CD14-positive monocyte (primary cell): ENCODE measurements at regions not wholly inside any gene's neighbourhood (a gene's known extent, or its start where the extent isn't known, plus 50 kb on each side); places are given as distances from the start of the nearest gene placed in this dataset.

ENCODE experiments used
- DNase-seq, 3 donors: peaks; one replicate each; pipeline ENCODE4 v3.0.0-alpha.2; 2011 to 2022
- H2AFZ ChIP-seq: 2 replicates; pipeline ENCODE4 v1.6.0; 2012; ENCODE audit warnings: mild to moderate bottlenecking, low read depth, low read length, inconsistent platforms; ENCODE audit not compliant: insufficient read depth, poor library complexity, severe bottlenecking
- H3K27ac ChIP-seq, 2 donors: 1 replicate in 1 of 2; 2 replicates in 1 of 2; pipeline ENCODE4 v1.5.1; 2012 to 2013; ENCODE audit warnings: low read length in 2 of 2, control low read depth in 1 of 2, inconsistent platforms in 1 of 2, low read depth in 1 of 2, mild to moderate bottlenecking in 1 of 2
- H3K27me3 ChIP-seq, 2 donors: one replicate each; pipeline versions ENCODE4 v1.6.0 to v1.6.1; 2011 to 2013; ENCODE audit warnings: low read length in 2 of 2; ENCODE audit not compliant: control insufficient read depth in 2 of 2, insufficient read depth in 2 of 2
- H3K36me3 ChIP-seq, 2 donors: replicated peaks in 1 of 2; 1 replicate in 1 of 2; 2 replicates in 1 of 2; pipeline versions ENCODE4 v1.5.1 to v1.6.1; 2012 to 2013; ENCODE audit warnings: low read length in 2 of 2, control low read depth in 1 of 2, inconsistent platforms in 1 of 2, mild to moderate bottlenecking in 1 of 2; ENCODE audit not compliant: insufficient read depth in 2 of 2, control insufficient read depth in 1 of 2
- H3K4me1 ChIP-seq, 2 donors: 1 replicate in 1 of 2; 2 replicates in 1 of 2; pipeline versions ENCODE4 v1.5.1 to v1.6.1; 2012 to 2013; ENCODE audit warnings: low read length in 2 of 2, control low read depth in 1 of 2, inconsistent platforms in 1 of 2, mild to moderate bottlenecking in 1 of 2, moderate library complexity in 1 of 2; ENCODE audit not compliant: insufficient read depth in 2 of 2, control insufficient read depth in 1 of 2
- H3K4me2 ChIP-seq: replicated peaks from 2 replicates; pipeline ENCODE3; 2012; ENCODE audit warnings: low read length, moderate library complexity, mild to moderate bottlenecking; ENCODE audit not compliant: poor library complexity, severe bottlenecking; ENCODE audit errors: extremely low read depth
- H3K4me3 ChIP-seq, 3 experiments: fragments of 200-600 bp in 1 of 3; sonication (generic) in 1 of 3; replicated peaks in 1 of 3; 1 replicate in 2 of 3; 2 replicates in 1 of 3; pipeline ENCODE4 v1.5.1; 2011 to 2013; ENCODE audit warnings: low read length in 3 of 3, mild to moderate bottlenecking in 3 of 3, control low read depth in 2 of 3, low read depth in 2 of 3, inconsistent platforms in 1 of 3, moderate library complexity in 1 of 3
- H3K79me2 ChIP-seq: 2 replicates; pipeline ENCODE4 v1.6.0; 2012; ENCODE audit warnings: mild to moderate bottlenecking, control low read depth, inconsistent platforms, low read length, moderate library complexity; ENCODE audit not compliant: insufficient read depth
- H3K9ac ChIP-seq: 2 replicates; pipeline ENCODE4 v1.6.0; 2017; ENCODE audit warnings: low read length, mild to moderate bottlenecking; ENCODE audit not compliant: insufficient read depth, poor library complexity, severe bottlenecking
- H3K9me3 ChIP-seq, 2 donors: replicated peaks in 1 of 2; 1 replicate in 1 of 2; 2 replicates in 1 of 2; pipeline versions ENCODE4 v1.5.1 to v1.6.1; 2012 to 2013; ENCODE audit warnings: low read length in 2 of 2, control low read depth in 1 of 2; ENCODE audit not compliant: control insufficient read depth in 1 of 2, insufficient read depth in 1 of 2
- H4K20me1 ChIP-seq: 2 replicates; pipeline ENCODE4 v1.6.0; 2012; ENCODE audit warnings: mild to moderate bottlenecking, low read length, control low read depth, moderate library complexity; ENCODE audit not compliant: insufficient read depth
- H3K27ac Mint-ChIP-seq, 7 donors: one replicate each; pipeline ENCODE4 v1.8.0; 2020; ENCODE audit warnings: mild to moderate bottlenecking in 7 of 7, mixed read lengths in 7 of 7, moderate library complexity in 6 of 7, inconsistent platforms in 2 of 7
- H3K27me3 Mint-ChIP-seq, 3 donors: one replicate each; pipeline ENCODE4 v1.8.0; 2021 to 2022; ENCODE audit warnings: low read depth in 3 of 3, mild to moderate bottlenecking in 3 of 3, mixed read lengths in 3 of 3, moderate library complexity in 3 of 3, inconsistent platforms in 1 of 3
- H3K36me3 Mint-ChIP-seq, 2 donors: one replicate each; pipeline ENCODE4 v1.8.0; 2020; ENCODE audit warnings: mixed read lengths in 2 of 2, inconsistent platforms in 1 of 2, mild to moderate bottlenecking in 1 of 2
- H3K4me1 Mint-ChIP-seq: one replicate; pipeline ENCODE4 v1.8.0; 2020; ENCODE audit warnings: mild to moderate bottlenecking, mixed read lengths
- H3K4me3 Mint-ChIP-seq, 2 donors: one replicate each; pipeline ENCODE4 v1.8.0; 2020; ENCODE audit warnings: mild to moderate bottlenecking in 2 of 2, mixed read lengths in 2 of 2, moderate library complexity in 1 of 2
- H3K9me3 Mint-ChIP-seq, 7 donors: one replicate each; pipeline ENCODE4 v1.8.0; 2020 to 2022; ENCODE audit warnings: mixed read lengths in 7 of 7, mild to moderate bottlenecking in 6 of 7, moderate library complexity in 6 of 7, inconsistent platforms in 2 of 7
- CTCF ChIP-seq: fragments of 200-600 bp; IDR thresholded peaks from one replicate; pipeline ENCODE4 v1.8.0; 2022; ENCODE audit warnings: antibody characterized with exemption, mild to moderate bottlenecking
- WGBS: methylation state at CpG from one replicate; pipeline ENCODE4 v1.1.5; 2013; ENCODE audit warnings: missing lambda C conversion rate; ENCODE audit not compliant: insufficient coverage; 5-methylcytosine and 5-hydroxymethylcytosine counted together
- intact Hi-C, 2 donors: fragments of 100-400 bp; cut with micrococcal nuclease; formaldehyde crosslinking; loops; one replicate each; pipeline versions ENCODE4 v1.15.0 to v1.15.1; 2023

GRCh38 chr7:68014031-68014736, 1017.6 kb downstream of the TYW1 start:
- H3K4me1 Mint-ChIP-seq, result no peaks in the 10 kb centered on the region
- Histone ChIP-seq H2AFZ (no peak overlapping the region), H3K4me1 (no peaks in the 10 kb centered on the region), H3K27me3 (no peaks in the 10 kb centered on the region), H3K4me3 (no peak overlapping the region), H3K27ac (no peak overlapping the region), H3K9ac (no peak overlapping the region), H3K36me3 (no peaks in the 10 kb centered on the region), H3K79me2 (no peaks in the 10 kb centered on the region), H3K4me2 (no peak overlapping the region), H4K20me1 (no peaks in the 10 kb centered on the region), H3K9me3 (peaks cover 33 to 51% of the 10 kb centered on the region in 2 donors)
- H3K36me3 Mint-ChIP-seq, result no peaks in the 10 kb centered on the region
- peaks cover 0 to 4% (median 0%) of the 10 kb centered on the region in 3 donors for H3K27me3 Mint-ChIP-seq
- no peak overlapping the region for H3K27ac Mint-ChIP-seq
- peaks cover 13 to 63% (median 33%) of the 10 kb centered on the region in 7 donors for H3K9me3 Mint-ChIP-seq
- no peak overlapping the region for H3K4me3 Mint-ChIP-seq
- DNase-seq, result no peak
- WGBS, result 77% methylated on average over 6 of the region's 11 CpGs
- intact Hi-C loops, result no loop called here
- no peak for TF ChIP-seq CTCF

GRCh38 chr7:68015122-68015977, 1018.7 kb downstream of the TYW1 start:
- peaks cover 0 to 1% (median 0%) of the 10 kb centered on the region in 3 donors for H3K27me3 Mint-ChIP-seq
- H2AFZ ChIP-seq, result no peak overlapping the region
- H3K36me3 ChIP-seq, result no peaks in the 10 kb centered on the region
- H3K27me3 ChIP-seq, result no peaks in the 10 kb centered on the region
- H3K4me1 Mint-ChIP-seq, result no peaks in the 10 kb centered on the region
- no peak overlapping the region for H3K4me3 ChIP-seq
- WGBS, result no CpG with 5 or more reads among the region's 5 CpGs
- no peak for TF ChIP-seq CTCF
- DNase-seq, result no peak
- intact Hi-C loops, result no loop called here
- no peak overlapping the region for H3K27ac Mint-ChIP-seq
- no peak overlapping the region for H3K4me2 ChIP-seq
- no peaks in the 10 kb centered on the region for H4K20me1 ChIP-seq
- peaks cover 7 to 64% (median 34%) of the 10 kb centered on the region in 7 donors for H3K9me3 Mint-ChIP-seq
- H3K9ac ChIP-seq, result no peak overlapping the region
- no peak overlapping the region for H3K27ac ChIP-seq
- H3K36me3 Mint-ChIP-seq, result no peaks in the 10 kb centered on the region
- H3K9me3 ChIP-seq, result peaks cover 37 to 59% of the 10 kb centered on the region in 2 donors
- H3K4me3 Mint-ChIP-seq, result no peak overlapping the region
- no peaks in the 10 kb centered on the region for H3K79me2 ChIP-seq
- H3K4me1 ChIP-seq, result no peaks in the 10 kb centered on the region
